ENCODE measurements at regions not wholly inside any gene's neighbourhood (a gene's known extent, or its start where the extent isn't known, plus 50 kb on each side); places are given as distances from the start of the nearest gene placed in this dataset.

GRCh38 chr16:35492225-35492624, 2032.8 kb downstream of the TP53TG3F start:
- ChIA-PET POLR2A (ENCODE audit: low non-redundant PET) (no interaction called here), CTCF (no interaction called here)
- DNase-seq (ENCODE audit: low spot score) = no peak
- no peak for TF ChIP-seq CTCF (conservative IDR thresholded peaks at IDR 0.05; ENCODE audit: low read depth)
- H3K27ac ChIP-seq = no peak overlapping the region

GRCh38 chr16:35497399-35497798, 2038.0 kb downstream of the TP53TG3F start:
- no peak for TF ChIP-seq CTCF (conservative IDR thresholded peaks at IDR 0.05; ENCODE audit: low read depth)
- no peak for DNase-seq (ENCODE audit: low spot score)
- ChIA-PET CTCF (no interaction called here), POLR2A (ENCODE audit: low non-redundant PET) (no interaction called here)
- no peak overlapping the region for H3K27ac ChIP-seq

- POLR2A ChIA-PET (ENCODE audit: low non-redundant PET) = no interaction called here
- CTCF ChIA-PET = interaction anchor here (0.6 kb wide), 1 partner anchor 68 kb away, joined by 3 read pairs; no protein-coding TSS in a partner anchor
- no peak for DNase-seq (ENCODE audit: low spot score)
- H3K27ac ChIP-seq = no peak overlapping the region
- TF ChIP-seq CTCF (conservative IDR thresholded peaks at IDR 0.05; ENCODE audit: low read depth) = no peak
These were observed 2046.8 kb downstream of the TP53TG3F start for GRCh38 chr16:35506018-35506897.

GRCh38 chr16:35506898-35507194, 2047.4 kb downstream of the TP53TG3F start:
- no peak for TF ChIP-seq CTCF (conservative IDR thresholded peaks at IDR 0.05; ENCODE audit: low read depth)
- ChIA-PET POLR2A (ENCODE audit: low non-redundant PET) (no interaction called here), CTCF (interaction anchor here (0.6 kb wide), 1 partner anchor 69 kb away, joined by 3 read pairs; no protein-coding TSS in a partner anchor)
- no peak for DNase-seq (ENCODE audit: low spot score)
- H3K27ac ChIP-seq = no peak overlapping the region

GRCh38 chr16:35510701-35511100, 2051.3 kb downstream of the TP53TG3F start:
- no peak overlapping the region for H3K27ac ChIP-seq
- DNase-seq (ENCODE audit: low spot score) = no peak
- TF ChIP-seq CTCF (conservative IDR thresholded peaks at IDR 0.05; ENCODE audit: low read depth) = no peak
- ChIA-PET POLR2A (ENCODE audit: low non-redundant PET) (no interaction called here), CTCF (no interaction called here)

GRCh38 chr16:35516551-35516950, 2057.1 kb downstream of the TP53TG3F start:
- TF ChIP-seq CTCF (conservative IDR thresholded peaks at IDR 0.05; ENCODE audit: low read depth) = no peak
- H3K27ac ChIP-seq = no peak overlapping the region
- no peak for DNase-seq (ENCODE audit: low spot score)
- POLR2A ChIA-PET (ENCODE audit: low non-redundant PET) = no interaction called here
- CTCF ChIA-PET = no interaction called here

All from RWPE1 (cell line).